ENCODE measurements at regions not wholly inside any gene's neighbourhood (a gene's known extent, or its start where the extent isn't known, plus 50 kb on each side); places are given as distances from the start of the nearest gene placed in this dataset.

GRCh38 chr6:95294043-95294442 is 283.3 kb upstream of the MANEA start (continued):
- TF ChIP-seq REST (IDR thresholded peaks at IDR 0.05; ENCODE audit: borderline replicate concordance) (no peak), REST (CRISPR knock-in tag; IDR thresholded peaks at IDR 0.05; ENCODE audit: low read depth) (no peak), TEAD1 (CRISPR knock-in tag; IDR thresholded peaks at IDR 0.05) (no peak), PHF20 (IDR thresholded peaks at IDR 0.05; ENCODE audit: partially characterized antibody) (no peak), TFAM (CRISPR knock-in tag; conservative IDR thresholded peaks at IDR 0.05) (no peak), ZNF347 (CRISPR knock-in tag; IDR thresholded peaks at IDR 0.05; ENCODE audit: low read depth) (no peak)
